SU-DHL-6 (cell line): ENCODE measurements at regions not wholly inside any gene's neighbourhood (a gene's known extent, or its start where the extent isn't known, plus 50 kb on each side); places are given as distances from the start of the nearest gene placed in this dataset.

Experiments
- H2AFZ ChIP-seq: fragments of 200-600 bp; sonication (generic); 2 replicates; pipeline ENCODE4 v1.6.1; 2014; ENCODE audit warnings: low read depth, mild to moderate bottlenecking, moderate library complexity, mixed read lengths, antibody characterized with exemption, low read length; ENCODE audit not compliant: severe bottlenecking
- H3F3A ChIP-seq: fragments of 200-600 bp; shearing (Covaris generic); 2 replicates; pipeline ENCODE4 v1.6.0; 2016; ENCODE audit warnings: antibody characterized with exemption, mild to moderate bottlenecking; ENCODE audit not compliant: insufficient read depth
- H3K27ac ChIP-seq: fragments of 200-600 bp; sonication (generic); 2 replicates; pipeline ENCODE4 v1.5.1; 2016; ENCODE audit warnings: low read depth, mild to moderate bottlenecking, low read length, moderate library complexity, mixed read lengths
- H3K27me3 ChIP-seq: fragments of 200-600 bp; sonication (generic), shearing (Covaris generic); 2 replicates; pipeline ENCODE4 v1.6.0; 2014; ENCODE audit warnings: mild to moderate bottlenecking, low read length
- H3K36me3 ChIP-seq: fragments of 200-600 bp; sonication (generic); 2 replicates; pipeline ENCODE4 v1.6.1; 2014; ENCODE audit warnings: mild to moderate bottlenecking, low read length, mixed read lengths
- H3K4me2 ChIP-seq: fragments of 300-600, 200-600 bp; shearing (Covaris generic), sonication (generic); 2 replicates; pipeline ENCODE4 v1.6.0; 2014; ENCODE audit warnings: low read length, low read depth, mild to moderate bottlenecking; ENCODE audit not compliant: poor library complexity, severe bottlenecking
- H3K4me3 ChIP-seq: fragments of 200-600 bp; sonication (generic); 2 replicates; pipeline ENCODE4 v1.5.1; 2014; ENCODE audit warnings: antibody characterized with exemption, low read length, mild to moderate bottlenecking, mixed read lengths; ENCODE audit not compliant: insufficient read depth, poor library complexity, severe bottlenecking
- H3K79me2 ChIP-seq: fragments of 200-600 bp; sonication (generic); 2 replicates; pipeline ENCODE4 v1.6.1; 2014; ENCODE audit warnings: mild to moderate bottlenecking, low read length, moderate library complexity; ENCODE audit not compliant: insufficient read depth
- H3K9ac ChIP-seq: fragments of 200-600 bp; sonication (generic); 2 replicates; pipeline ENCODE4 v1.7.0; 2014; ENCODE audit warnings: mild to moderate bottlenecking, low read length
- H3K9me2 ChIP-seq: fragments of 200-600 bp; sonication (generic); replicated peaks from 2 replicates; pipeline ENCODE4 v1.6.1; 2014; ENCODE audit warnings: low read length; ENCODE audit not compliant: insufficient read depth
- H3K9me3 ChIP-seq: fragments of 200-600 bp; sonication (generic); 2 replicates; pipeline ENCODE4 v1.6.1; 2014; ENCODE audit warnings: low read length, mixed read lengths; ENCODE audit not compliant: insufficient read depth
- H4K20me1 ChIP-seq: fragments of 200-600 bp; sonication (generic); 2 replicates; pipeline ENCODE4 v1.6.1; 2014; ENCODE audit warnings: low read depth, mild to moderate bottlenecking, antibody characterized with exemption, low read length, moderate library complexity, mixed read lengths
- CTCF ChIP-seq: fragments of 200-600 bp; sonication (generic); IDR thresholded peaks from one replicate; pipeline ENCODE4 v1.5.1; 2017; ENCODE audit warnings: antibody characterized with exemption, mild to moderate bottlenecking, low read length, moderate library complexity; ENCODE audit not compliant: insufficient read depth, poor library complexity, severe bottlenecking
- EZH2phosphoT487 ChIP-seq: fragments of 200-600 bp; sonication (generic), shearing (Covaris generic); conservative IDR thresholded peaks from 2 replicates; pipeline ENCODE4 v1.6.1; 2018; ENCODE audit warnings: mild to moderate bottlenecking, antibody characterized with exemption, low read length, moderate library complexity, mixed read lengths

GRCh38 chr5:66438087-66438486 is 158.1 kb upstream of the MAST4 start:
- no peaks in the 10 kb centered on the region for H3K36me3 ChIP-seq

GRCh38 chr5:66438696-66439095 is 157.5 kb upstream of the MAST4 start:
- Histone ChIP-seq H3K4me3 (no peak overlapping the region), H4K20me1 (no peaks in the 10 kb centered on the region), H3K36me3 (no peaks in the 10 kb centered on the region), H3K9me2 (no peaks in the 10 kb centered on the region), H3F3A (no peaks in the 10 kb centered on the region), H3K4me2 (no peak overlapping the region), H3K9ac (no peak overlapping the region), H3K27me3 (no peaks in the 10 kb centered on the region), H3K27ac (no peak overlapping the region), H3K79me2 (no peaks in the 10 kb centered on the region), H2AFZ (no peak overlapping the region), H3K9me3 (no peaks in the 10 kb centered on the region)
- TF ChIP-seq CTCF: no peak
- TF ChIP-seq EZH2phosphoT487: no peak

More at GRCh38 chr5:66438087-66438486, 158.1 kb upstream of the MAST4 start:
- H4K20me1 ChIP-seq: no peaks in the 10 kb centered on the region
- H3K79me2 ChIP-seq: no peaks in the 10 kb centered on the region
- H3K4me2 ChIP-seq: no peak overlapping the region
- TF ChIP-seq CTCF: no peak
- no peak for TF ChIP-seq EZH2phosphoT487
- no peaks in the 10 kb centered on the region for H3K9me2 ChIP-seq
- no peaks in the 10 kb centered on the region for H3K9me3 ChIP-seq
- no peaks in the 10 kb centered on the region for H3F3A ChIP-seq
- H3K27ac ChIP-seq: no peak overlapping the region
- H3K4me3 ChIP-seq: no peak overlapping the region
- no peak overlapping the region for H3K9ac ChIP-seq
- H3K27me3 ChIP-seq: no peaks in the 10 kb centered on the region
- no peak overlapping the region for H2AFZ ChIP-seq

- TF ChIP-seq EZH2phosphoT487: no peak
- TF ChIP-seq CTCF: no peak
- no peaks in the 10 kb centered on the region for H3K9me3 ChIP-seq
- no peaks in the 10 kb centered on the region for H3K9me2 ChIP-seq
- H3F3A ChIP-seq: no peaks in the 10 kb centered on the region
- no peaks in the 10 kb centered on the region for H3K27me3 ChIP-seq
- no peak overlapping the region for H2AFZ ChIP-seq
- no peak overlapping the region for H3K4me2 ChIP-seq
- no peak overlapping the region for H3K27ac ChIP-seq
- no peak overlapping the region for H3K9ac ChIP-seq
- no peaks in the 10 kb centered on the region for H3K79me2 ChIP-seq
- H4K20me1 ChIP-seq: no peaks in the 10 kb centered on the region
- H3K36me3 ChIP-seq: no peaks in the 10 kb centered on the region
- no peak overlapping the region for H3K4me3 ChIP-seq
Measured at GRCh38 chr5:66440202-66440680, 156.0 kb upstream of the MAST4 start.
